CD4-positive, alpha-beta memory T cell (primary cell): ENCODE measurements at regions not wholly inside any gene's neighbourhood (a gene's known extent, or its start where the extent isn't known, plus 50 kb on each side); places are given as distances from the start of the nearest gene placed in this dataset.

Experiments used
- CTCF ChIA-PET: fragments of 350-600 bp; sonication (Branson Sonifier 250); formaldehyde crosslinking; loops from one replicate; lab custom pipeline; 2021; ENCODE audit warnings: inconsistent platforms; ENCODE audit not compliant: partially characterized antibody; lab: Charles Lee
- POLR2A ChIA-PET: fragments of 350-600 bp; sonication (Branson Sonifier 250); formaldehyde crosslinking; loops from one replicate; lab custom pipeline; 2021; ENCODE audit not compliant: partially characterized antibody; lab: Charles Lee
- DNase-seq, 5 donors: peaks; one replicate each; pipeline versions ENCODE4 v3.0.0 to v3.0.0-alpha.2; 2020 to 2022; ENCODE audit warnings: mixed read lengths in 1 of 5
- H3K27ac ChIP-seq: one replicate; pipeline ENCODE4 v1.7.0; 2013; ENCODE audit warnings: low read depth, low read length
- H3K27me3 ChIP-seq: 2 replicates; pipeline ENCODE4 v1.7.0; 2013; ENCODE audit warnings: mild to moderate bottlenecking, low read length, moderate library complexity; ENCODE audit not compliant: insufficient read depth
- H3K36me3 ChIP-seq: 2 replicates; pipeline ENCODE4 v1.7.0; 2013; ENCODE audit warnings: mild to moderate bottlenecking, low read length, moderate library complexity; ENCODE audit not compliant: insufficient read depth
- H3K4me1 ChIP-seq: 2 replicates; pipeline ENCODE4 v1.7.0; 2013; ENCODE audit warnings: mild to moderate bottlenecking, low read length, moderate library complexity; ENCODE audit not compliant: insufficient read depth
- H3K4me3 ChIP-seq, 2 donors: one replicate each; pipeline ENCODE4 v1.7.0; 2013; ENCODE audit warnings: low read length in 2 of 2, mild to moderate bottlenecking in 1 of 2
- H3K9me3 ChIP-seq, 2 donors: one replicate each; pipeline ENCODE4 v1.7.0; 2013; ENCODE audit warnings: low read length in 2 of 2, control low read depth in 1 of 2; ENCODE audit not compliant: control insufficient read depth in 1 of 2
- H3K27ac Mint-ChIP-seq, 7 donors: one replicate each; pipeline ENCODE4 v1.8.0; 2020 to 2021; ENCODE audit warnings: mixed read lengths in 7 of 7, mild to moderate bottlenecking in 6 of 7, inconsistent platforms in 3 of 7, moderate library complexity in 3 of 7
- H3K27me3 Mint-ChIP-seq, 2 donors: one replicate each; pipeline ENCODE4 v1.8.0; 2020 to 2021; ENCODE audit warnings: mixed read lengths in 2 of 2
- H3K36me3 Mint-ChIP-seq, 2 donors: one replicate each; pipeline ENCODE4 v1.8.0; 2020 to 2021; ENCODE audit warnings: mixed read lengths in 2 of 2, inconsistent platforms in 1 of 2, mild to moderate bottlenecking in 1 of 2
- H3K4me1 Mint-ChIP-seq, 4 donors: one replicate each; pipeline ENCODE4 v1.8.0; 2020 to 2021; ENCODE audit warnings: mixed read lengths in 4 of 4, mild to moderate bottlenecking in 1 of 4
- H3K4me3 Mint-ChIP-seq, 8 donors: one replicate each; pipeline ENCODE4 v1.8.0; 2020 to 2021; ENCODE audit warnings: mixed read lengths in 8 of 8, mild to moderate bottlenecking in 7 of 8, moderate library complexity in 6 of 8, inconsistent platforms in 3 of 8
- H3K9me3 Mint-ChIP-seq, 8 donors: one replicate each; pipeline ENCODE4 v1.8.0; 2020 to 2021; ENCODE audit warnings: mixed read lengths in 8 of 8, mild to moderate bottlenecking in 5 of 8, inconsistent platforms in 3 of 8, moderate library complexity in 1 of 8
- intact Hi-C: fragments of 100-400 bp; cut with micrococcal nuclease; formaldehyde crosslinking; loops from one replicate; pipeline ENCODE4 v1.15.1; 2023

- H3K4me1 ChIP-seq: no peaks in the 10 kb centered on the region
- no peaks in the 10 kb centered on the region for H3K27me3 ChIP-seq
- no peak overlapping the region for H3K4me3 ChIP-seq
- H3K27ac Mint-ChIP-seq: no peak overlapping the region
- no peaks in the 10 kb centered on the region for H3K9me3 ChIP-seq
- intact Hi-C loops: no loop called here
- H3K9me3 Mint-ChIP-seq: peaks cover 2 to 29% (median 4%) of the 10 kb centered on the region in 8 donors
- H3K36me3 Mint-ChIP-seq: no peaks in the 10 kb centered on the region
- CTCF ChIA-PET: no interaction called here
- no peaks in the 10 kb centered on the region for H3K27me3 Mint-ChIP-seq
- H3K27ac ChIP-seq: no peak overlapping the region
- no peak for DNase-seq
- H3K4me1 Mint-ChIP-seq: no peaks in the 10 kb centered on the region
- no peak overlapping the region for H3K4me3 Mint-ChIP-seq
- no peaks in the 10 kb centered on the region for H3K36me3 ChIP-seq
- POLR2A ChIA-PET: no interaction called here
These were observed 127.9 kb upstream of the NOL4 start for GRCh38 chr18:34352385-34353163.

GRCh38 chr18:34354351-34354750 lies 129.6 kb upstream of the NOL4 start:
- Histone ChIP-seq H3K27me3 (no peaks in the 10 kb centered on the region), H3K27ac (no peak overlapping the region), H3K4me1 (no peaks in the 10 kb centered on the region), H3K9me3 (no peaks in the 10 kb centered on the region), H3K36me3 (no peaks in the 10 kb centered on the region), H3K4me3 (no peak overlapping the region)
- DNase-seq: no peak
- Mint-ChIP-seq H3K36me3 (no peaks in the 10 kb centered on the region), H3K27me3 (no peaks in the 10 kb centered on the region), H3K4me3 (no peak overlapping the region), H3K27ac (no peak overlapping the region), H3K4me1 (no peaks in the 10 kb centered on the region), H3K9me3 (peaks cover 2 to 32% (median 6%) of the 10 kb centered on the region in 8 donors)
- ChIA-PET CTCF (no interaction called here), POLR2A (no interaction called here)
- intact Hi-C loops: no loop called here

DNA sequence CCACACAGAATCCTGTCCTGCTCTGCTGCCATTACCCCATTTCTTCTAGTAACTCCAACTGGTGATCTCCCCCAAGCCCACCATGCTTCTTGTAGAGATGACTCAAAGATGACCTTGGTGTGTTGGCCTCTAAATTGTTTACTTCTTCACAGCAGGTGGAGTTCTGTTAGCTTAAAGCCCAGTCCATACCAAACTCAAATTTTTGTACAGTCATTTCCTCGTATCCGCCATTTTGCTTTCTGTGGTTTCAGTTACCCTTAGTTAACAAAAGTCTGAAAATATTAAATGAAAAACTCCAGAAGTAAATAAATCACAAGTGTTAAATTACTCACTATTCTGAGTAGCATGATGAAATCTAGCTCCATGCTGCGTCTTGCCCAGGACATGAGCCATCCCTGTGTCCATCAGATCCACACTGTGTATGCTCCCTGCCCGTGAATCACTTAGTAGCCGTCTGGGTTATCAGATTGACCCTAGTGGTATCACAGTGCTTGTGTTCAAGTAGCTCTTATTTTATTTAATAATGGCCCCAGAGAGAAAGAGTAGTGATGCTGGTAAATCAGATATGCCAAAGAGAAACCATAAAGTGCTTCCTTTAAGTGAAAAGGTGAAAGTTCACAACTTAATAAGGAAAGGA lies 133.3 kb upstream of the NOL4 start:
- intact Hi-C loops: no loop called here
- CTCF ChIA-PET: no interaction called here
- no peaks in the 10 kb centered on the region for H3K36me3 Mint-ChIP-seq

DNA sequence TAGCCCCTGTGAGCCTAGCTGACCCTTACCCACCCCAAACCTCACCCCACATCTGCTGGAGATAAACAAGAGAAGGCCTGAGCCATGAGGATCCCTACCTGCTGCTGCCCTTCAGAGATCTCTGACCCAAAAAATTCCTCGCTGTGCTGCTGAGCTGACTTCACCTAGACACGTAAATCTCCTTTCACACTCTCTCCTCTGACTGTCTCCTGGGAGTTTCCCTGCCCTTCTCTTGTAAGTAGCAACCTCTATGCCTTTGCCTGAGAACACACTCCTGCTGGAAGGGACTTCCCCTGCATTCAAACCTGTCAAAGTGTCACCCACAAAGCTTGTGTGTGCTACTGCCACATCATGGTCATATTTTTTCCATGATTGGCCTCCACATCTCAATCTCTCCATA lies 134.2 kb upstream of the NOL4 start:
- H3K27me3 Mint-ChIP-seq: no peaks in the 10 kb centered on the region
- no peaks in the 10 kb centered on the region for H3K4me1 Mint-ChIP-seq
- no peak overlapping the region for H3K27ac ChIP-seq
- H3K4me3 ChIP-seq: no peak overlapping the region
- no peak for DNase-seq
- POLR2A ChIA-PET: no interaction called here
- intact Hi-C loops: no loop called here
- CTCF ChIA-PET: no interaction called here
- peaks cover 0 to 25% (median 10%) of the 10 kb centered on the region in 8 donors for H3K9me3 Mint-ChIP-seq
- no peaks in the 10 kb centered on the region for H3K36me3 Mint-ChIP-seq
- no peak overlapping the region for H3K4me3 Mint-ChIP-seq
- no peaks in the 10 kb centered on the region for H3K27me3 ChIP-seq
- no peaks in the 10 kb centered on the region for H3K4me1 ChIP-seq
- H3K9me3 ChIP-seq: no peaks in the 10 kb centered on the region
- H3K36me3 ChIP-seq: no peaks in the 10 kb centered on the region
- H3K27ac Mint-ChIP-seq: no peak overlapping the region

More for the DNA sequence above, 133.3 kb upstream of the NOL4 start:
- H3K4me1 ChIP-seq: no peaks in the 10 kb centered on the region
- peaks cover 0 to 26% (median 10%) of the 10 kb centered on the region in 8 donors for H3K9me3 Mint-ChIP-seq
- no peak overlapping the region for H3K4me3 ChIP-seq
- H3K27ac ChIP-seq: no peak overlapping the region
- DNase-seq: no peak
- no peaks in the 10 kb centered on the region for H3K27me3 Mint-ChIP-seq
- H3K27ac Mint-ChIP-seq: no peak overlapping the region
- H3K4me3 Mint-ChIP-seq: no peak overlapping the region
- no peaks in the 10 kb centered on the region for H3K36me3 ChIP-seq
- no peaks in the 10 kb centered on the region for H3K27me3 ChIP-seq
- H3K9me3 ChIP-seq: no peaks in the 10 kb centered on the region
- no peaks in the 10 kb centered on the region for H3K4me1 Mint-ChIP-seq
- POLR2A ChIA-PET: no interaction called here

GRCh38 chr18:34364699-34365098 lies 140.0 kb upstream of the NOL4 start:
- Mint-ChIP-seq H3K4me1 (no peaks in the 10 kb centered on the region), H3K9me3 (peaks cover 0 to 11% (median 5%) of the 10 kb centered on the region in 8 donors), H3K4me3 (no peak overlapping the region), H3K36me3 (no peaks in the 10 kb centered on the region), H3K27ac (no peak overlapping the region), H3K27me3 (no peaks in the 10 kb centered on the region)
- no peak overlapping the region for H3K27ac ChIP-seq
- no peak overlapping the region for H3K4me3 ChIP-seq
- intact Hi-C loops: no loop called here
- ChIA-PET POLR2A (no interaction called here), CTCF (no interaction called here)
- H3K27me3 ChIP-seq: no peaks in the 10 kb centered on the region
- no peaks in the 10 kb centered on the region for H3K36me3 ChIP-seq
- no peak for DNase-seq
- no peaks in the 10 kb centered on the region for H3K9me3 ChIP-seq
- no peaks in the 10 kb centered on the region for H3K4me1 ChIP-seq

DNA sequence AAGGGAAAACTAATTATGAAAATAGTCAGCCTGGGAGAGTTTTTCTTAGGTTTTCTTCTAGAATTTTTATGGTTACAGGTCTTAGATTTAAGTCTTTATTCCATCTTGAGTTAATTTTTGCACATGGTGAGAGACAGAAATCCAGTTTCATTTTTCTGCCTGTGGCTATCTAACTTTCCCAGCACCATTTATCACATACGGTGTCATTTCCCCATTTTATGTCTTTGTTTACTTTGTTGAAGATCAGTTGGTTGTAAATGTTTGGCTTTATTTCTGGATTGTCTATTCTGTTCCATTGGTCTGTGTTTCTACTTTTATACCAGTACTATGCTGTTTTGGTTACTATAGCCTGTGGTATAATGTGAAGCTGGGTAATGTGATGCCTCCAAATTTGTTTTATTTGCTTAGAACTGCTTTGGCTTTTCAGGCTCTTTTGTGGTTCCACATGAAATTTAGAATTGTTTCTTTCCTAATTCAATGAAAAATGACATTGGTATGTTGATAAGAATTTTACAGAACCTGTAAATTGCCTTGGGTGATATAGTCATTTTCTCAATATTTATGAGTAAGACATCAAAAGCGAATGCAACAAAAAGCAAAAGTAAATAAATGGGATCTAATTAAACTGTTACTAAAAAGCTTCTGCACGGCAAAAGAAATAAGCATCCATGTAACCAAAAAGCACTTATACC lies 146.1 kb upstream of the NOL4 start:
- Mint-ChIP-seq H3K27ac (no peak overlapping the region), H3K27me3 (no peaks in the 10 kb centered on the region), H3K36me3 (no peaks in the 10 kb centered on the region), H3K4me3 (no peak overlapping the region), H3K9me3 (peaks cover 0 to 12% (median 6%) of the 10 kb centered on the region in 8 donors), H3K4me1 (no peaks in the 10 kb centered on the region)
- Histone ChIP-seq H3K4me3 (no peak overlapping the region), H3K4me1 (no peaks in the 10 kb centered on the region), H3K36me3 (no peaks in the 10 kb centered on the region), H3K27ac (no peak overlapping the region), H3K27me3 (no peaks in the 10 kb centered on the region), H3K9me3 (no peaks in the 10 kb centered on the region)
- intact Hi-C loops: no loop called here
- ChIA-PET CTCF (no interaction called here), POLR2A (no interaction called here)
- no peak for DNase-seq

DNA sequence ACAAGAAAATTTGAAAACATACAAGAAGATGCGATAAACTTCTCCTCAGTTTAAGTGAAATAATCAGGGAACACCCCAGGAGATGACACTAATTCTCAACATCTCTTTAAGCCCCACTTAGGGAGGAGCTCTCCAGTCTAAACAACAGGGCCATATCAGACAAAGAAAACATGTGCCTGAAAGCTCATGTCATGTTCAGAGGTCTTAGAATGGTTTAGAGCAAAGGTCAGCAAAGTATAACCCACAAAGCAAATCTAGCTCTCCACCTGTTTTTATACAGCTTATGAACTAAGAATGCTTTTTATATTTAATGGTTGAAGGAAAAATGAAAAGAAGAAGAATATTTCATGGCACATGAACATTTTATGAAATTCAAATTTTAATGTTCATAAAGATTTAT lies 155.6 kb upstream of the NOL4 start:
- ChIA-PET POLR2A (no interaction called here), CTCF (no interaction called here)
- Mint-ChIP-seq H3K4me3 (no peak overlapping the region), H3K36me3 (no peaks in the 10 kb centered on the region), H3K27ac (no peak overlapping the region), H3K27me3 (no peaks in the 10 kb centered on the region), H3K4me1 (no peaks in the 10 kb centered on the region), H3K9me3 (peaks cover 2 to 17% (median 7%) of the 10 kb centered on the region in 8 donors)
- Histone ChIP-seq H3K4me3 (no peak overlapping the region), H3K27ac (no peak overlapping the region), H3K27me3 (no peaks in the 10 kb centered on the region), H3K36me3 (no peaks in the 10 kb centered on the region), H3K4me1 (no peaks in the 10 kb centered on the region), H3K9me3 (no peaks in the 10 kb centered on the region)
- intact Hi-C loops: no loop called here
- DNase-seq: no peak
